Naive thymus-derived CD8-positive, alpha-beta T cell (primary cell): ENCODE measurements at regions not wholly inside any gene's neighbourhood (a gene's known extent, or its start where the extent isn't known, plus 50 kb on each side); places are given as distances from the start of the nearest gene placed in this dataset.
"Not testable (repeated sequence)": the region's sequence is repeated elsewhere in the genome, so short reads cannot be mapped to it uniquely, and the experiment has no call there.

Source experiments
- ATAC-seq, 2 donors: fragments of 150-1000 bp; cut with Tn5 transposase in 1 of 2; sonication (Bioruptor Pico), chemical (Tn5 transposase) in 1 of 2; 1 replicate in 1 of 2; 2 replicates in 1 of 2; pipeline ENCODE4 v1.10.0; 2021; ENCODE audit warnings: mild to moderate bottlenecking in 2 of 2, moderate library complexity in 2 of 2
- POLR2A ChIA-PET: fragments of 350-600 bp; sonication (Branson Sonifier 250); formaldehyde crosslinking; loops from one replicate; lab custom pipeline; 2021; ENCODE audit warnings: antibody characterized with exemption; lab: Charles Lee
- DNase-seq, 10 donors: peaks; one replicate each; pipeline versions ENCODE4 v3.0.0 to v3.0.0-alpha.2; 2020 to 2022
- H3K27ac Mint-ChIP-seq, 10 donors: one replicate each; pipeline ENCODE4 v1.8.0; 2020 to 2022; ENCODE audit warnings: mild to moderate bottlenecking in 10 of 10, mixed read lengths in 10 of 10, moderate library complexity in 4 of 10, inconsistent platforms in 1 of 10
- H3K27me3 Mint-ChIP-seq, 5 donors: one replicate each; pipeline ENCODE4 v1.8.0; 2021 to 2022; ENCODE audit warnings: mixed read lengths in 5 of 5
- H3K36me3 Mint-ChIP-seq, 3 donors: one replicate each; pipeline ENCODE4 v1.8.0; 2020 to 2022; ENCODE audit warnings: mixed read lengths in 3 of 3, mild to moderate bottlenecking in 2 of 3, inconsistent platforms in 1 of 3
- H3K4me1 Mint-ChIP-seq, 4 donors: one replicate each; pipeline ENCODE4 v1.8.0; 2021 to 2022; ENCODE audit warnings: mixed read lengths in 4 of 4
- H3K4me3 Mint-ChIP-seq, 10 donors: one replicate each; pipeline ENCODE4 v1.8.0; 2020 to 2022; ENCODE audit warnings: mild to moderate bottlenecking in 10 of 10, mixed read lengths in 10 of 10, moderate library complexity in 6 of 10, inconsistent platforms in 1 of 10
- H3K9me3 Mint-ChIP-seq, 9 donors: one replicate each; pipeline ENCODE4 v1.8.0; 2020 to 2022; ENCODE audit warnings: mixed read lengths in 9 of 9, mild to moderate bottlenecking in 3 of 9, inconsistent platforms in 1 of 9, moderate library complexity in 1 of 9

DNA sequence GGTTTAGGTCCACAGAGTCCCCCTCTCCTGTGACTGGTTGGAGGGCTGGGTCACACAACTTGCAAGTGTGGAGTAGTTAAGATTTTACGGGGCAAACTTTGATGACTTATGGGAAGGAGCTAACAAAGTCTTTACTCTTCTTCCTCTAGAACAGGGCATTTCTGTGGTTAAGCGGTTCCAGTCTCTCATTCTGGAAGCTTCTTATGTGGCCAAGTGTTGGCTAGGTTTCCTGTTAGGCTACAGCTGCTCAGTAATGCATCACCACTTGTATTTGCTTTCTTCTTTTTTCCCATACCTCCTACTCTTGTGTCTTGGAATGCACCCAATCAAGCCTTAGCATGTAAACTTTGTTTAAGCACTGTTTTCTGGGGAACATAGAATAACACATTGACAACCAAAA lies 100.6 kb upstream of the PLAAT1 start:
- Mint-ChIP-seq H3K36me3 (peaks cover 0 to 4% (median 0%) of the 10 kb centered on the region in 3 donors), H3K27ac (no peak overlapping the region), H3K4me3 (no peak overlapping the region), H3K4me1 (no peaks in the 10 kb centered on the region), H3K9me3 (peaks cover 0 to 29% (median 7%) of the 10 kb centered on the region in 9 donors), H3K27me3 (peaks cover 0 to 13% (median 6%) of the 10 kb centered on the region in 5 donors)
- no peak for ATAC-seq
- POLR2A ChIA-PET = no interaction called here
- no peak for DNase-seq

DNA sequence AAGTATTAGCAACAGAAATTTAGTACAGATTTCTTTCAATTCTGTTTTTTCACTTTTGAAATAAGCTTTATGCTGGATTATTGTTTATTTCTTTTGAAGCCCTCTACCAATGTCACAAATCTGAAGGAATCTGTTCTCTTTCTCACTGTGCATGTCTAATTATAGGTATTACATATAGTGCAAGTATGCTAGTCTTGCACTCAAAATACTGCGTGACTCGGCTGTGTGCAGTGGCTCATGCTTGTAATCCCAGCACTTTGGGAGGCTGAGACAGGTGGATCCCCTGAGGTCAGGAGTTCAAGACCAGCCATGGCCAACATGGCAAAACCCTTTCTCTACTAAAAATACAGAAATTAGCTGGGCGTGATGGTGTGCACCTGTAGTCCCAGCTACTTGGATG lies 95.8 kb upstream of the PLAAT1 start:
- Mint-ChIP-seq H3K4me3 (no peak overlapping the region), H3K36me3 (no peaks in the 10 kb centered on the region), H3K27me3 (peaks cover 0 to 3% (median 0%) of the 10 kb centered on the region in 5 donors), H3K9me3 (peaks cover 0 to 8% (median 2%) of the 10 kb centered on the region in 9 donors), H3K27ac (no peak overlapping the region), H3K4me1 (no peaks in the 10 kb centered on the region)
- POLR2A ChIA-PET = interaction anchor here (0.6 kb wide), 1 partner anchor 10 kb away, joined by 3 read pairs; no protein-coding TSS in a partner anchor
- ATAC-seq (no peak), DNase-seq (no peak)

DNA sequence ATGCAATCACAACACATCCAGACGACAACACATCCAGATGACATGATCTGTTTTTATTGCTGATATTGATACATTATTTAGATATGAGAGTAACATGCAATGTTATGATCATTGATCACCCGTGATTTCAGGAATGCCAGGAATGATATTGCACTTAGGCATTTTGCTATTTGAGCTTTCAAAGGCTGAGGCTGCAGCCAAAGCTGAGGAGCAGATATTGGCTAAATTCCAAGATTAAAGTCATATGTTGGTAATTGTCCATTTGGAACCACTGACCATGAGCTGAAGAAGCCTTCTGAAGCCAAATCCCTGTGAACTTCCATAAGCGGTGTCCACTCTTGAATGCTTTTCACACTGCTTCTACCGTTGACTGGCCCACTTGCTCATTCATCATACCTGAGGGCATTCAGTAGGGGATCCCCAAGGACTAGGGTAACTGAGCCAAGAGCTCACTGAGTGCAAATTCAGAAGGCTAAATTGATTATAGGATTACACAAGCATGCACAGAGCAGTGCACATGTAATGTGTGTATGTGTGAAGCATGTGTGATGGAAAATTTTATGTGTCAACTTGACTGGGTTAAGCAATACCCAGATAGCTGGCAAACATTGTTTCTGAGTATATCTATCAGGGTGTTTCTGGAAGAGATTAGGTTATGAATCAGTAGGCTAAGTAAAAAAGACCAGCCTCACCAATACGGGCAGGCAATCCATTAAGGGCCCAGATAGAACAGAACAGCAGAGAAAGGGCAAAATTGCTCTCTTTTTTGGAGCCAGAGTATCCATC lies 92.1 kb upstream of the PLAAT1 start:
- H3K4me3 Mint-ChIP-seq = no peak overlapping the region
- H3K36me3 Mint-ChIP-seq = no peaks in the 10 kb centered on the region
- no peak overlapping the region for H3K27ac Mint-ChIP-seq
- H3K4me1 Mint-ChIP-seq = no peaks in the 10 kb centered on the region
- peaks cover 0 to 3% (median 0%) of the 10 kb centered on the region in 5 donors for H3K27me3 Mint-ChIP-seq
- POLR2A ChIA-PET = no interaction called here
- H3K9me3 Mint-ChIP-seq = no peaks in the 10 kb centered on the region
- no peak for ATAC-seq
- DNase-seq = no peak

DNA sequence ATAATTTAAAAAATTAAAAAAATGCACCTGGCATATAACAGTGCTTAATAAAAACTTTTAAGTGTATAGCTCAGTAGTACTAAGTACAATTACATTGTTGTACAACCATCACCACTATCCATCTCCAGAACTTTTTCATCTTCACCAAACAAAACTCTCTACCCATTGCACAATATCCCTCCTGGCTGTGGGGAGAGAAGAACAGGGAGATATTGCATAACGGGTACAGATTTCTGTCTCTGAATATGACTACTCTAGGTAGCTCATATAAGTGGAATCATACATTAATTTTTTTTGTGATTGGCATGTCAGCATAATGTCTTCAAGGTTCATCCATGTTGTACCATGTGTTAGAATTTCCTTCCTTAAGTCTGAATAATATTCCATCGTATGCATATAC lies 91.0 kb upstream of the PLAAT1 start:
- ATAC-seq (no peak), DNase-seq (no peak)

DNA sequence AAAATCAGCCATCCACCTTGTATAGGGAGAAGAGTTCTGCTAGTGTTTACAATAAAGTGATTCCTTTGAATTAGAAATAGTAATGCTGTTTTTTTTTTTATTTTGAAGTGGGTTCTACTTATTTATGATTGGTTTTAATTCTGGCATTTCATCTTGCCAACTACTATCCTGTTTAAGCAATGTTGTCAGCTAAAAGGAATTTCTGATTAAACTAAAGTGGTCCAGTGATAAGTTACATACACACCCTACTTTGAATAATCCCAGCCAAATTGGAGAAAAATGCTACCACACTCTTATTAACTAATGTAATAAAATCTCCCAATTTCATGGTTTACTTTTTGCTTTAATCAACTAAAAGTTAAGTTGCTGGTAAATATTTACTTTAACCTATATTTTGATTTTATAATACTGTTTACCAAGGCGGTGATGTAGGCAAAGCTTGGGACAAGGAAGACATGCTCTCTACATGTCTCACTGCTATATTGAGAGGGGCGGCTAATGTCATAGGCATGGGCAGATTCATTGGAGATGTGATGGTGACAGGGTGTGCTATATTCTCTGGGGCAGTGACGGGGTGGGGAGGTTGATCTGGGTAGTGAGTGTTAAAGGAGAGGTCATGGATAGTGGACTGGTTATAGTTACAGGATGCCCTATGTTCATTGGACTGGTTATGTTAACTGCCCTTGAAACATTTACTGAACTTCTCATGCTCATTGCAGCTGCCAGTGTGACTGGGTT lies 85.8 kb upstream of the PLAAT1 start:
- not testable (repeated sequence) for H3K27ac Mint-ChIP-seq, DNase-seq, H3K36me3 Mint-ChIP-seq, H3K4me3 Mint-ChIP-seq, H3K4me1 Mint-ChIP-seq, H3K27me3 Mint-ChIP-seq, H3K9me3 Mint-ChIP-seq, ATAC-seq
- POLR2A ChIA-PET = interaction anchor here (0.7 kb wide), 1 partner anchor 10 kb away, joined by 3 read pairs; no protein-coding TSS in a partner anchor

More for the DNA sequence above, 91.0 kb upstream of the PLAAT1 start:
- H3K9me3 Mint-ChIP-seq = no peaks in the 10 kb centered on the region
- H3K36me3 Mint-ChIP-seq = no peaks in the 10 kb centered on the region
- no peak overlapping the region for H3K27ac Mint-ChIP-seq
- no peak overlapping the region for H3K4me3 Mint-ChIP-seq
- H3K4me1 Mint-ChIP-seq = no peaks in the 10 kb centered on the region
- POLR2A ChIA-PET = no interaction called here
- H3K27me3 Mint-ChIP-seq = peaks cover 0 to 3% (median 0%) of the 10 kb centered on the region in 5 donors

DNA sequence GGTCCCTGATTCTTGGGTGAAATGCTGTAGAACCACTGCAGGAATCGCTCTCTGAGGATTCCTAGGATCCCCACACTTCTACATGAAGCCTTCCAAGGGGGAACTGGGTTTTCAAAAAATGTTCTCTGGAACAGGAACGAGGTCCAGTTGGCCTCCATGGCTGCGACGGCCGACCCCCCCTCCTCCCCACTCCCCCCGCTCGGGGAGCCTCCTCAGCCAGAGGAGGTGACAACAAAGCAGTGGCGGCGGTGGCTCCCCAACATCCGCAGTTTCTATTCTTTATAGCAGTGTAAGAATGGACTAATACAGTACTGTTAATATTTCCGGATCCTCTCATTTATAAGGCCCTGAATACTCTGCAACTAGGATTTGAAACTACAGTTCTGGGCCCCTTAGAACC lies 84.0 kb upstream of the PLAAT1 start:
- DNase-seq = no peak
- Mint-ChIP-seq H3K36me3 (no peaks in the 10 kb centered on the region), H3K4me3 (no peak overlapping the region), H3K27me3 (peaks cover 0 to 8% (median 0%) of the 10 kb centered on the region in 5 donors), H3K4me1 (peaks cover 0 to 1% (median 0%) of the 10 kb centered on the region in 4 donors), H3K27ac (no peak overlapping the region), H3K9me3 (no peaks in the 10 kb centered on the region)
- POLR2A ChIA-PET = no interaction called here
- ATAC-seq = no peak

DNA sequence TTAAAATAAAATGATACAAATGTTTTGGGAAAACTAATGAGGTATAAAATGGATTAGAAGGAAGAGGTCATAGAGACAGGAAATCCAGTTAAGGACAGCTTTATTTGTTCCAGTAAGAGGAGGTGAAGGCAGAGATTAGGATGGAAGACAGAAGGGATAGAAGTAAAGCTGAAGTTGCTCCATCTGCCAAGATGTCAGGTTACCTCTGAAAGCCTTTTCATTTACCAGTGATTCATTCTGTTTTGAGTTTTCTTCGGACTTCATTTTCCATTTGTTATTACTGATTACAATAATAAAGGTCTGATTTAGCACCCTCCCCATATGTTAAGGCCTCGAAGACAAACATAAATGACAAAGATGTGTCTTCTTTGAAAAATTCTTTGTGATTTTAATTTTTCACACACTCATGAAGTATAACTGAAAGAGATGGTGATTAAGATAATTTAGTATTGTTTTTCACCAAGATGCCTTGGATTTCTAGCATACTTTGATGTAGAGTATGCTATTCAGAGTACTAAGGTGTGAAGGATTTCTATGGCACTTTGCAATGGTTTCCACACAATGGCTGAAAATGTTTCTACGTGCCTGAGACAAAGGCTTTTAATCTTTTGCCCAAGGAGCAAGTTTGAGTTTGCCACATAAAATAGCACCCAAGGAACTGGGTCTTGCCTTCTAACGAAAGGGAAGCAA lies 75.4 kb upstream of the PLAAT1 start:
- H3K4me3 Mint-ChIP-seq = no peak overlapping the region
- H3K36me3 Mint-ChIP-seq = no peaks in the 10 kb centered on the region
- H3K27ac Mint-ChIP-seq = no peak overlapping the region
- no peaks in the 10 kb centered on the region for H3K4me1 Mint-ChIP-seq
- peaks cover 0 to 4% (median 0%) of the 10 kb centered on the region in 9 donors for H3K9me3 Mint-ChIP-seq
- POLR2A ChIA-PET = no interaction called here
- no peak for ATAC-seq
- H3K27me3 Mint-ChIP-seq = peaks cover 0 to 19% (median 4%) of the 10 kb centered on the region in 5 donors
- no peak for DNase-seq

DNA sequence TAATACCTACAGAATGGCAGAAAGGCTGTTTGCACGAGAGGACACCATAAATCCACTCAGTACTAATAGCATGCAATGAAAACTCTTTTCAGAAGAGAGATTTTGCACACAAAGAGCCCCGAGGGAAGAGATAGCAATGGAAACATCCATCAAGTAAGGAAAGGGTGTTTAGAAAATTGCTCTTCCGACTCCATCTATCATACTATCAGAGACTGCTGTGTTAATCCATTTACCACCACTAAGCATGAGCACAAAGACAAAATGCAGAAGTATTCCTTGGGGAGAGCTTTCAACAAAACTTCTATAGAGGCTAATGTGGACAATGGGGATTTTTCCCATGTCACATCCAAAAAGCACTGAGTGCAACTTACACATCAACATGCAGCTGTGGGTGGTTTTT lies 72.1 kb upstream of the PLAAT1 start:
- Mint-ChIP-seq H3K27me3 (peaks cover 0 to 19% (median 4%) of the 10 kb centered on the region in 5 donors), H3K4me1 (no peaks in the 10 kb centered on the region), H3K4me3 (no peak overlapping the region), H3K9me3 (peaks cover 0 to 4% (median 0%) of the 10 kb centered on the region in 9 donors), H3K36me3 (no peaks in the 10 kb centered on the region), H3K27ac (no peak overlapping the region)
- POLR2A ChIA-PET = no interaction called here
- ATAC-seq = no peak
- no peak for DNase-seq

DNA sequence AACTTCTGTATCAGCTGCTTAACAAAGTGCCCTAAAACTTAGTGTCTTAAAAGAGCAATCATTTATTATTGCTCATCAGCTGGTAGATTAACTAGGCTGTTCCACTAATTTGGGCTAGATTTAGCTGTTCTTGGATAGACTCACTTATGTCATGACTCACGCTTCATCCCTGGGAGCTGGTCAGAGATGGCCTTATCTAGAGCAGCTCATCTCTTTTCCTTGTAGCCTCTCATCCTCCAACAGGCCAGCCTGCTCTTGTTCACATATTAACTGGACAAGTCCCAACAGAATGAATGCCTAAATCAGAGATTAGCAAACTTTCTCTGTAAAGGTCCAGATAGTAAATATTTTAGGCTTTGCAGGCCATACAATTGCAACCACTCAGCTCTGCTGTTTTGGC lies 66.9 kb upstream of the PLAAT1 start:
- Mint-ChIP-seq H3K36me3 (no peaks in the 10 kb centered on the region), H3K27ac (no peak overlapping the region), H3K4me3 (no peak overlapping the region), H3K4me1 (no peaks in the 10 kb centered on the region), H3K27me3 (peaks cover 0 to 16% (median 11%) of the 10 kb centered on the region in 5 donors), H3K9me3 (peaks cover 0 to 9% (median 0%) of the 10 kb centered on the region in 9 donors)
- no peak for DNase-seq
- ATAC-seq = no peak
- POLR2A ChIA-PET = no interaction called here

DNA sequence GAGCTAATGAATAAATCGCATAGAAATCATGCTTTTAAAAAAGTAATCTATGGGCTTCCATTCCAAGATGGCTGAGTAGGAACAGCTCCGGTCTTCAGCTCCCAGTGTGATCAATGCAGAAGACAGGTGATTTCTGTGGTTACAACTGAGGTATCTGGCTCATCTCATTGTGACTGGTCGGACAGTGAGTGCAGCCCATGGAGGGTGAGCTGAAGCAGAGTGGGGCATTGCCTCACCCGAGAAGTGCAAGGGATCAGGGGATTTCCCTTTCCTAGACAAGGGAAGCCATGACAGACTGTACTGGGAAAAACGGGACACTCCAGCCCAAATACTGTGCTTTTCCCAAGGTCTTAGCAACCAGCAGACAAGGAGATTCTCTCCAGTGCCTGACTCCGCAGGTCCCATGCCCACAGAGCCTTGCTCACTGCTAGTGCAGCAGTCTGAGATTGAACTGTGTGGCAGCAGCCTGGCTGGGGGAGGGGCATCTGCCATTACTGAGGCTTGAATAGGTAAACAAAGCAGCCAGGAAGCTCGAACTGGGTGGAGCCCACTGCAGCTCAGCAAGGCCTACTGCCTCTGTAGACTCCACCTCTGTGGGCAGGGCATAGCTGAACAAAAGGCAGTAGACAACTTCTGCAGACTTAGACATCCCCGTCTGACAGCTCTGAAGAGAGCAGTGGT lies 61.5 kb upstream of the PLAAT1 start:
- H3K4me1 Mint-ChIP-seq, H3K4me3 Mint-ChIP-seq, H3K27ac Mint-ChIP-seq, H3K36me3 Mint-ChIP-seq, ATAC-seq, POLR2A ChIA-PET, DNase-seq: not testable (repeated sequence)
- Mint-ChIP-seq H3K27me3 (peaks cover 0 to 22% (median 15%) of the 10 kb centered on the region in 5 donors), H3K9me3 (peaks cover 0 to 39% (median 4%) of the 10 kb centered on the region in 9 donors)

DNA sequence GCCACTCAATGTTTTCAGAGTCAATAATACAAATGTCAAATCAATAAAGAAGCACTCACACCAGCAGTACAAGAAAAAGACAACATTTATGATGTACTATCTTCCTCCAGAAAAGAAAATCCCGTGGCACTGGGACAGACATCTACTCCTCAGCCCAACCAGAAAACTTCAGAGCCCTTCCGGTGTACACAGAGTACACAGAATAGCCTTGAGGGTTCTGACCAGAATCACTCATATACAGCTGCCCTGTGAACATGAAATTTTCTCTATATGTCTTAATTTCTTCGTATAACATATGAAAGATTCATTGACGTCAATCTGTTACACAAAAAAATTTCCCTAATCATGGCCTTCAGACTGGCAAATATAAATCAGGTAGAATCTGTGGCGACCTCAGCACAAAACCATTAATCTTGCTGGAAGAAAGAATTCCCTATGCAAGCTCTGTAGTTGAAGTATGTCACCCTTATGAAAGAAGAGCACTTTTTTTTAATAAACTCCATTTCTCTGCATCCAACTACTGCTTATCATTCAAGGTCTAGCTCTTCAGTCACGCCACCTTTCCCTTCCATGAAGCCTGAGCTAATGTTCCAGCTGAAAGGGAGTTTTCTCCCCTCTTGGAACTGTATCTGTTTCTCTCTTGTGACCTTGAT lies 53.8 kb upstream of the PLAAT1 start:
- Mint-ChIP-seq H3K4me3 (no peak overlapping the region), H3K36me3 (no peaks in the 10 kb centered on the region), H3K27me3 (peaks cover 0 to 7% (median 2%) of the 10 kb centered on the region in 5 donors), H3K4me1 (no peaks in the 10 kb centered on the region), H3K9me3 (peaks cover 0 to 15% (median 1%) of the 10 kb centered on the region in 9 donors), H3K27ac (no peak overlapping the region)
- ATAC-seq (no peak), DNase-seq (no peak)
- POLR2A ChIA-PET = no interaction called here
